SW480 (cell line): ENCODE measurements at regions not wholly inside any gene's neighbourhood (a gene's known extent, or its start where the extent isn't known, plus 50 kb on each side); places are given as distances from the start of the nearest gene placed in this dataset.
"Not testable (repeated sequence)": the region's sequence is repeated elsewhere in the genome, so short reads cannot be mapped to it uniquely, and the experiment has no call there.

Experiments
- DNase-seq: peaks from one replicate; pipeline ENCODE4 v3.0.0-alpha.2; 2016; ENCODE audit warnings: low spot score

DNA sequence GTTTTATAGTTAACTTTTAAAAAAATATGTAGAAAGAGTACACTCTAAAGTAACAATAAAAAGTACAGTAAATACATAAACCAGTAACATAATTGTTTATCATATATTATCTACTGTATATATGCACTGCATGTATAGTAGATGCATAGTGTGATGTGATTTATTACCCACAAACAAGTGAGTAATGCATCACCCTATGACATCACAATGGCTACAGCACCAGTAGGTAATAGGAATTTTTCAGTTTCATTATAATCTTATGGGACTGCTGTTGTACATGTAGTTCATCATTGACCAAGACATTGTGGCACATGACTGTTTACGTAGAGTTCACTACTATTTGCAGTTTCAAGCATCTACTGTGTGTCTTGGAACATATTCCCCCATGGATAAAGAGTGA lies 1047.2 kb downstream of the ROBO2 start:
- DNase-seq = no peak

DNA sequence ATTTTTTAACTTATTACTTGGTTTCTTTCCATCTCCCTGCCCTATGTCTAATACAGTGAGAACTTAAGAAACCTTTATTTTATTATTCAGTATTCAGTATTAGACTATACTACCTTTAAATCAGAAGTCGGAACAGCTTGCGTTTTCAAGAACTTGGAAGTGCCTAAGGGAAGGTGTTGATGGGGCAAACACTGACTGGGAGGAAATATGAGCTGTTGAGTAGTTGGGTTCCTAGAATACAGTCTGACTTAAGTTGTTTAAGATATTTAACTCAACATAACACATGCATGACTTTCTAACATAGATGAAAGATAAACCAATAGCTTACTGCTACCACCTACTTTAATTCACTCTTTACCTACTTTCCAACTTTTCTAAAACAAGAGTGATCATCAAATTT lies 1048.1 kb downstream of the ROBO2 start:
- no peak for DNase-seq

DNA sequence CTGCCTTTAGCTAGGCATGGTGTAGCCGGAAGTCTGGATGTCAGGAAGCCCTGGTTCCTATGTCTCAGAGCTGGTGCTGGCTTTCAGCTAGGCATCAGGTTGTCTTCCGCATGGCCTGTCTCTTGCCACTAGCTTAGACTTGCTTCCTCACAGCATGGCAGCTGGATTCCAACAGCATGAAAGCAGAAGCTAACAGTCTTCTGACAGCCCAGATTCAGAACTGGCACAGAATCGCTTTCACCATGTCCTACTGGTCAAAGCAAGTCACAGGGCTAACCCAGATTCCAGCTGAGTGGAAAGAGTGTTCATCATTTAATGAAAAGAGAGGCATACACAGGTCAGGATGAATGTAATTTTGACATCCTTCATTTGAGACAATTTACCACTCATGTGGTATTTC lies 1050.5 kb downstream of the ROBO2 start:
- no peak for DNase-seq

DNA sequence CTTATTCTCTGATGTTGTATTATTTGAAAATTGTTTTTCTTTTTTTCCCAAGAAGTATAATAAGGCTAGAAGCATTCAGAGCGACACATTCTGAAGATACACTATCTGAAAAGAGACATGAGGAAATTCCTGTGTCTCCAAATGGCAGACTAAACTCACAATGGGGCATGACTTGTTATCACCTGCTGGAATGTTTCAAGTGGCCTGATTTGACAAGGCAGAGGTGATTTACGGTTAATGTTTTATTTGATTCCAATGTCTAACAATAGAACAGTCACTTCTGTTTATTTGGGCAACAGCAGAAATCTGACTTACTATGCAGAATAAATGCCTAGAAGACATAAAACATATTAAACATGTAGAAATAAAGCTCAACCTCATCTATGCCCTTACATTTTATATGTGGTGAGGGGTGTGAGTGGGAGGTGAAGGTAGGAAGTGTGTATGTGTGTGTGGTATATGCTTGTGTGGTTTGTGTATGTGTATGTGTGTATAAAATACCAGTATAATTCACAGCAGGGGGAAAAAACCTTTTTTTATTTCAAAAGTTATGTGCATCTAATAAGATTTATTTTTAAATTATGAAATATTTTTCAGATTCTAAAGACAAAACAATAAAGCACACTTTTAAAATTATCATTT lies 1051.7 kb downstream of the ROBO2 start:
- no peak for DNase-seq

DNA sequence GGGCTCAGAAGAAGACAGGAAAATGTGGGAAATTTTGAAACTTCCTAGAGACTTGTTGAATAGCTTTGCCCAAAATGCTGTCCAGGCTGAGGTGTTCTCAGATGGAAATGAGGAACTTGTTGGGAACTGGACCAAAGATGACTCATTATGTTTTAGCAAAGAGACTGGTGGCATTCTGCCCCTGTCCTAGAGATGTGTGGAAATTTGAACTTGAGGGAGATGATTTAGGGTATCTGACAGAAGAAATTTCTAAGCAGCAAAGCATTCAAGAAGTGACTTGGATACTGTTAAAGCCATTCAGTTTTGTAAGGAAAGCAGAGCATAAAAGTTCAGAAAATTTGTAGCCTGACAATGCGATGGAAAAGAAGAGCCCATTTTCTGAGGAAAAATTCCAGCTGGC lies 1052.7 kb downstream of the ROBO2 start:
- not testable (repeated sequence) for DNase-seq

DNA sequence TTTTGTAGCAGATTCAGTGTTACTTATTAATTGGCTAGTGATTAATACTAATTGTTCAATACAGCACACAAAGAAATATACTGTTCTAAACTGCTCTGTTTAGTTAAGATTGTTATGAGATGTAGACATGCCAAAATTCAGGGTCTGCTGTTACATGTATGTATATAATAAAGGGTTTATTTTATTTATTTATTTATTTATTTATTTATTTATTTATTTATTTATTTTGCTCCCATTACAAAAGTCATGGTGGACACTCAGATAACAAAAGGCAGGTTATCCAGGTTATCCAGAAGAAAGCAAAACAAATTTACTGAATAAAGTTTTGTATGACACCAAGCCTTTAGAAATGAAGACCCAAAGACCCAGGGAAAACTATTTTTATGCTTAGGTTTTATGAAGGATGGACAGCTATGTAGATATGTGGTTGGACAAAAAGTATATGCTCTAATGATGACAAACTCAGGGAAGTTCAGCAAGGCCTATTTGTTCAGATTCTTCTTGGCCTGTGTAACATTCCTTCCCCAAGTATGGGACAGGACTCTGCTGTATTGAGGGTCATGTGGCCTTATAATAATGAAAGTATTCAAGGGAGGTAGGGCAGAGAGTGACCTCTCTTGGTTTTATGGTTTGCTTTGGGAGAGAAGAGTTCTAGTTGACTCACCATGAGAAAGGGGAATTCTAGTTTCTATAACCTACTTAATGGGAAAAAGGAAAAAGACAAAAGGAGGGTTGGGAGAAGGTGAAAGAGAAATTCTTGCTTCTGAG lies 1056.8 kb downstream of the ROBO2 start:
- DNase-seq = no peak

DNA sequence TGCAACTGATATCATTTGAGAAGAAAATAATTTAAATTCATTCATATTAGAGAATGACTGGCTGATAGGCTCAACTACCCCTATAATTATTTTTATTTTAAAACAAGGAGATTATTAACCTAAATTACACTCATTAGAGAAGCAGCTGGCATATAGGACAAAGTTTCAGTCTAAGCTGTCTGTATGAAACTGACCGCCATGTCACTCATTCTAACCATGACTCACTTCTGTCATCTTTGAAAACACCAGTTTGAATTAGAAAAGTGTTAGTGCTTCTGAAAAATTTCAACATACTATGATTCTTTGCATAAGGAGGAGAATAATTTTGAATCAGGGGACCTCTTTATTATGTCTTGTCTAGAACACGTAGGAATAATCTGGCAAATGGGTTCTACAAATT lies 1058.5 kb downstream of the ROBO2 start:
- no peak for DNase-seq

DNA sequence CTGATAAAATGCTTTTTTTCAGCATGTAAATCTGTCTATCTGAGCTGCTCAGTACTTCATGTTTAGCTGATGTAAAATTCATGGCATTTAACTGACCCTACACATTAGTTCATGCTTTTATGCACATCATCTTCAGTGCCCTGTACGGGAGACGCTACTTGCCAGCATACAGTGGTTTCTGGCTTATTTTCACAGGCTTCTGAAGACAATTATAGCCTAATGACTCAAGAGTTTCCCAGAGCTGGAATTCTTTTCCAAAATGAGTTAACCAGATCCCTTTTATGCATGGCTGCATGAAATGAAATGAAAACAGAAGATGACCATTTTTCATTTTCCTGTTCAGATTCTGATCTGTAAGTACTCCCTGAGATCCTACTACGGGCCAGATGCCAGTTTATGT lies 1061.5 kb downstream of the ROBO2 start:
- no peak for DNase-seq

DNA sequence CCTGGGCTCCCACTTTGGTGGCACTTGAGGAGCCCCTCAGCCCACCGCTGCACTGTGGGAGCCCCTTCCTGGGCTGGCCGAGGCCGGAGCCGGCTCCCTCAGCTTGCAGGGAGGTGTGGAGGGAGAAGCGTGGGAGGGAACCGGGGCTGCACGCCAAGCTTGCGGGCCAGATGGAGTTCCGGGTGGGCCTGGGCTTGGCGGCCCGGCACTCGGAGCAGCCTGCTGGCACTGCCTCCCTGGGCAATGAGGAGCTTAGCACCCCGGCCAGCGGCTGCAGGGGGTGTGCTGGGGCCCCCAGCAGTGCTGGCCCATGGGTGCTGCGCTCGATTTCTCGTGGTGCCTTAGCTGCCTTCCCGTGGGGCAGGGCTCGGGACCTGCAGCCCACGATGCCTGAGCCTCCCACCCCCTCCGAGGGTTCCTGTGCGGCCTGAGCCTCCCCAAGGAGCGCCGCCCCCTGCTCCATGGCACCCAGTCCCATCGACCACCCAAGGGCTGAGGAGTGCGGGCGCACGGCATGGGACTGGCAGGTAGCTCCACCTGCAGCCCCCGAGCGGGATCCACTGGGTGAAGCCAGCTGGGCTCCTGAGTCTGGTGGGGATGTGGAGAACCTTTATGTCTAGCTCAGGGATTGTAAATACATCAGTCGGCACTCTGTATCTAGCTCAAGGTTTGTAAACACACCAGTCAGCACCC lies 1068.5 kb downstream of the ROBO2 start:
- not testable (repeated sequence) for DNase-seq

DNA sequence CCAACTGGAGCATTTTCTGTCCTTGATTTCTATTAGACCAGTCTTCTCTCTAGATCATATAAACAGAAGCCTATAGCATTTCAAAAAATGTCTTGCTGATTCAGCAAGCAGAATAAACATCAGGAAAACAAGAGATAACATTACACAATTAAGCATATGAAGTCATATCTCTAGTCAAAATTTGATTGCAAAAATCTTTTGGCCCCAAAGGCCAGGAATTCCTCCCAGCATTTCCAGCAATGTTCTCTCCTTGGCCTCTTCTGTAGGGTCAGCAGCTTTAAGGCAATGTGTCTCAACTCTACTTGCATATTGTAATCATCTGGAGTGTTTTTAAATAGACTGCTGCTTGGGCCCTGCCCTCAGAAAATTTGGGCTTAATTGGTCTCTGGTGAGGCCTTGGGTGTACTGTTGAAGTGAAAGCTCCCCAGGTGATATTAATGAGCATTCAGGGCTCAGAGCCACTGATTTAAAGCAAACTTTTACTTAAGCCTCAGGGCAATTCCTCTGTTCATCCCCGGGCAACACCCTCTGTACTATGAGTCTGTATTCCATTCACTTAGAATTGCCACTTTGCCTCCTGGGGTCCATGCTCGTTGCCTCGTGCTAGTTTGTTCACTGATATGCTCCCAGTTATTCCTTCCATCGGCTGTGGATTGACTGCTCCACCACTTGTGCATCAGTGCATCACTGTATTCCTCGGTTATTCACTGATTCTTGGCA lies 1072.6 kb downstream of the ROBO2 start:
- no peak for DNase-seq

DNA sequence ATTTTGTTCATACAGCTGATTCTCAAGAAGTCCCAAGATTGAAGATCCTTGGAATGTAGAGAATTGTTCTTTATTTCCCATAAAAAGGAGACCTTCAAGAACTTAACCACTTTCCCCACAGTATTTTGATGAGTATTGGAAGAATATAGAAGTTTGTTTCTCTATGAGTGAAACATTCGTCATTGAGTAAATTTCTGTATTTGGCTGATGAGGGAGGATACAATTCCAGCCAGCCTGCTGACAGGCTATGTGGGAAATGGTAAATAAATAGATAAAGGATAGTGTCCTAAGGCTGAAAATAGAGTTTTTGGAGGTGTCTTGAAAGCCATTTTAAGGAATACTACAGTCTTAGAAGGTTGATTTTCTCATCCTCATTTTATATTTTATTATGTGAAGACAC lies 1076.1 kb downstream of the ROBO2 start:
- DNase-seq = no peak

DNA sequence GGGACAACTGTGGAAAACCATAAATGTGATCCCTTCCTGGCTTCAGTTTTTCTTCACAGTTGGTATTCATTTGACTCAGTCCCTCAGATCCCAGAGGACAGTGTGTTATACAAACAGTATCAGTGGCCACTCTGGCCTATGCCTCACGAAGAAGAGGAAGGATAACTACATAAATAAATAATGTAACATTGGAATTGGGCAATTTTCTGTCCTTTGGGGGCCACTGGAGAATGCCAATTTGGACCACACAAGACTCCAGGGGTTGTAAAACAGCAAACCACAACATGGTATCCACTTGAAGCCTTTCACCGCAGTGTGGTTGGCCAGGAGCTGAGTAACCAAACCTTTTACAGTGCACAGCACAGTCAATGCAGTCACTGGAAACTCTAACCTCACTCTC lies 1077.0 kb downstream of the ROBO2 start:
- peak; percentile 18 for DNase-seq

DNA sequence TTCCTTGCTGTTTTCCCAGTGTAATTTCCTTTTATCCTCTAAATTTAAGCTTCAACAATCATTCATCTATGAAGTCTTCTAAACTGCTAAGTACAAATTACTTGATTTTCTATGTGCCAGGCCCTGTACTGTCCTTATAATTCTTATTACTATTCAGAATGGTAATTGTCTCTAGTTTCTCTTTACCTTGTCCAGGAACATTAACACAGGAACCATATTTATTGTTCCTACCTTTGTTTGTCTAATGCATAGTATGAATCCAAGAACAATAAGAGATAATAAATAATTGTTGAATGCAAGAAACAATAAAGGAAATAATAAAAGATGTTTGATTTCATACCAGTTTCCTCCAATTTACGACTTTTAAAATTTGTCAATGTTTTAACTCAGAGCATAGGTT lies 1083.2 kb downstream of the ROBO2 start:
- DNase-seq = no peak

DNA sequence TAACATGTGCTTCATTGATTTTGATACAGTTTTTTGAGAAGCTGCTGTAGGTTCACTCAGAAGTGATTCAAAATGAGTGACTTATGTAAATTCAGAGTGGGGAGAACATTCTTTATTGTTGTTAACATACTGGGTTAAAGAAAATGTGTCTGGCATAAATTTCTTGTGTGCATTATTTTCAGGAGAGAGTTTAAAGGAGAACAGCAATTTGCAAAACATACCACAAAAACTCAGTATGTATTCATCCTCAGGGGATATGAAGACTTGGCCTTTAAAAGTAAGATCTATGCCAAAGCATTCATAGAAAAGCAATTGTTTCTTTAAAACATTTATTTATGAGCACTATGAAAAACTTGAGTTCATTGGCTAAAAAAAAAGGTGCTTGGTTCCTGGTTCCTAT lies 1089.8 kb downstream of the ROBO2 start:
- no peak for DNase-seq

DNA sequence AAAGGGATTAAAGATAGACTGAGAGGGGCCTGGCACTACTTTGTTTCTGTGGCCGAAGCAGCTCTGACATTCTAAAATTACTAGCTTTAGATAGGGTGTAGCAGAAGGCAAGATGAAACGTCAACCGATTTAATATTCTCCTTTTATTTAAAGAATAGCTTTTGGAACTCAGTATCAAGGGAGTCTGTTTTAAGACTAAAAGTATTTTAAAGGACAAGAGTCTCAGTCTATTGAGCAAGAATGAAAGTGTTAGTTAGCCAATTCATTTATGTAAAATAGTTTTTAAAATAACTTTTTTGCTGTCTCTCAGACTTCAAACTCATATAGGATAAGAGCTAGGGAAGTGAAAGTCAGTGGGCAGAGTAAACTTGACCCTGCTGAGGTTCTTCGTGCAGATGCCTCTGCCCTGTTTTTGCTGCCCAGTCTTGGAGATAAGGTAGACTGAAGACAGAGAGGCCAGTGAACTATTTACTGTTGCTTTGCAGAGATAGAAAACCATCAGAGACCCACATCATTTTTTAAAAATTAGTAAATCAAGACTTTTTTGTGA lies 1090.9 kb downstream of the ROBO2 start:
- DNase-seq = no peak

DNA sequence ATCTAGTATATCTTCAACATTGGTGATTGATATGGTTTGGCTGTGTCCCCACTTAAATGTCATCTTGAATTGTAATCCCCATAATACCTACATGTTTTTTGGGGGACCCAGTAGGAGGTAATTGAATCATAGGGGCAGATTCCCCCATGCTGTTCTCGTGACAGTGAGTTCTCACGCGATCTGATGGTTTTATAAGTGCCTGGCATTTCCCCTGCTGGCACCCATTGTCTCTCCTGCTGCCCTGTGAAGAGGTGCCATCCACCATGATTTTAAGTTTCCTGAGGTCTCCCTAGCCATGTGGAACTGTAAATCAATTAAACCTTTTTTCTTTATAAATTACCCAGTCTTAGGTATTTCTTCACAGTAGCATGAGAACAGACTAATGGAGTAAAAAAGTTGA lies 1094.6 kb downstream of the ROBO2 start:
- DNase-seq = no peak

DNA sequence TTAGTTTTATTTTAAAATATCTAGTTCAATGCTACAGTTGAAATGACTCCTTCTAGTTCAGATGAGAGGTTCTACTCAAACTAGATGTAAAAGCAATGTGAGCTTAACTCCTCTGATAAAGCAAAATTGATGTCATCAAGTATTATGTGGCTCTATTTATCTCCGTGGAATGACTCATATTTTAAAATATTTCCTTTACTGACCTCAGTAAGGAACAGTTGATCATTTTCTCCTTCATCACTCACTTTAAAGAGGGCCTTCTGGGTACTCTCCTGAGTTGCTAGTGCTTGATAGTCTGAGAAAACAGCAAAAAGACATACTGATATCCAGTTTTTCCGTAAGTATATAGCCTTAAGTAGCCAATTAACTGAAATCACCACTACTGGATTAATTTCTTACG lies 1099.3 kb downstream of the ROBO2 start:
- no peak for DNase-seq

DNA sequence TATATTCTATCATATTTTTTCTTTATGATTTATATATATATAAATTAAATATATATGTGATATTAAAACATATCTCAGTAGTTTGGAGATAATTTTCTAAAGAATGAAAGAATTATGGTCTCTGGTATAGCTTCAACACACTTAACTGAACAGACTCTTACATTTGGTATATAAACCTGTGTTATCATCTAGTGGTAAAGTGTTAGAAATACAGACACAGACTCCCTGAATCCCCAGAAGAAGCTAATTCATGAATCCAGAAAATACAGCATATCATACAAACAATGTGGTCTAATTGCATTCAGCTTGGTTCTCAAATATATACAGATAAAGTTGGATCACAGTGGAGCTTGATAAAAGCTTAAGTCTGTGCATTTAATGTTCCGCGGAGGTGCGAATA lies 1100.4 kb downstream of the ROBO2 start:
- no peak for DNase-seq

DNA sequence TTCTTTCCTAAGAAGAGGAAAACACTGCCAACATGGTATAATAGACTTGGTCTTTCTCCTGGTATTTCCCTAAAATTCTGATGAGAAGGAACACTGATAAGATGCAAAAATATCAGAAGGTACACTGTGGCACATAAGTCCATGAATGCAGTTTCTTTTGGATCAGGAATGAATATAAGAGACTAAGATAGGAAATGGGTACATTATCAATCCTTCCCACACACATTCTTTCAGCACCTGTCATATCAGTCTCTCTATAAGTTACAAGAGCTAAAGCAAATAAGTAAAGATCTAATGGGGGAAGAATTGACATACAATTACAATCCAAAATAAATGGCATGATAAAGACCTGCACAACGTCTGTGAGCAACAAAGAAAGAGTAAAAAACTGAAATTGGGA lies 1101.0 kb downstream of the ROBO2 start:
- no peak for DNase-seq

DNA sequence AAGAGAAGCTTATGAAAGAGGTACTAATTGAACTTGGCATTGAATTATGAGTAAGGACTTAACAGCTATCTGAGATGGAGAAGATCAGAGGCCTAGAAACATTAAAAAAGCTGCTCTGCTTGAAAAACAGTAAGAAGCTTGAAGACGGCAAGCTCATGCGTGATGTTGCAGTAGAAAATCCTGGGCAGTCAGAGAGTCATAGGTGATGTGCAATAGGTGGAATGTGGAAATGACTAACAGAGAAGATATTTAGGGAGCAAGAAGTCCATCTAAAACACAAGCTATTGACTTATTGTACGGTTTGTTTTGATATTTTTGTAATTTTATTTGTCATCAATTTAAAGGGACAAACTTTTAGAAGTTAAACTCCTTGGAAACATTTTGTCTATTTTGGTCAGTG lies 1101.4 kb downstream of the ROBO2 start:
- DNase-seq = no peak

DNA sequence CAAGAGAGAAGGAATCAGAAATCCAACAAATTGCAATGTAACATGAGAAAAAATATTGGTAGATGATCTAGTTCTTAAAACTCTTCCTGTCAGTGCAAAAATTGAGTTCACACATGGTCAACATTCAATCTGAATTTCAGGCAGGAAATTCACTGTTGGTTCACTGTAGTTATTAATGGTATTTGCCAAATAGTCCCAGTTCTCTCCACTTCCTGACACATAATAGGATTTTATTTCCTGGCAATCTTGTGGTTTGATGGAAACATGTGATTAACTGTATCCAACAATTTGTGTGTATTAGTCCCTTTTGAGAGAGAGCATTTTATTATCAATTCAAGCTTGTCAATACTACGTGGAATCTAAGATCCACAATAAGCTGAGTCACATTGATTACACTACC lies 1103.1 kb downstream of the ROBO2 start:
- DNase-seq = no peak

DNA sequence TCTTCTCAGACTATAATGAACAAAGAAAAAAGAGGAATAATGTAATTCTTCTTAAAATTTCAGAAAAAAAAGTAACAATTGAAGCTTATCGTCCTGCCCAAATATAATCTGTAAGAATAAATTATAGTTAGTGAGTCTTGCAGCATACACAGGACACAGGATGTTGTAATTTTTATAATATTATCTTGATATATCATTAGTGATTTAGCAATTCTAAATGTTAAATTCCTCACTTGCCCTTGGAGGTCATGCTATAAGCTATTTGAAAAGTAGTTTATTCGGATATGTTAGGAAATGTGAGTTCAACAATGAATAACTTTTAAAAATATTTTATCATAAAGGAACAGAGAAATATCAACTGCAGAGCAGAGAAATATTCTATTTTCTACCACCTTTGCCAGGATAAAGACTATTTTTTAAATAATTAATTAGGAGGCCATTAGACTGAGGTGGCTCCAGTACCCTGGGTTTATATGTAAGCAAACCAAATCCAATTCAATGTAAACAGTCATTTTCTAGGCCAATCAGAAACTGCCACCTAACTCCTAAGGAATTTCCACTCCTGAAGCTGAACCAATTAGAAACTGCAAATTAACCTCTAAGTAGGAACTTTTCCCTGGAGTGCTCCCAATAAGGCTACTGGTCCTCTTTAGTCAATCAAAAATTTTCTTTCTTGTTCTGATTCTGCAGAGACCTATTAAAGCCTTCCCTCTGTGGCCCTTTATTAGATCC lies 1109.3 kb downstream of the ROBO2 start:
- DNase-seq = no peak
